Ramos (cell line): ENCODE measurements at regions not wholly inside any gene's neighbourhood (a gene's known extent, or its start where the extent isn't known, plus 50 kb on each side); places are given as distances from the start of the nearest gene placed in this dataset.
"Not testable (repeated sequence)": the region's sequence is repeated elsewhere in the genome, so short reads cannot be mapped to it uniquely, and the experiment has no call there.

Experiments
- in situ Hi-C: fragments of 300-500 bp; cut with MboI; formaldehyde crosslinking; loops from one replicate; pipeline ENCODE4 v1.14.3; 2022; ENCODE audit warnings: low sequenced_read_pairs; ENCODE audit not compliant: unreplicated experiment

GRCh38 chr10:8403711-8404371, 349.4 kb downstream of the GATA3 start:
- in situ Hi-C loops, result no loop called here

GRCh38 chr10:8404721-8405120, 350.2 kb downstream of the GATA3 start:
- in situ Hi-C loops, result no loop called here

GRCh38 chr10:8405596-8405995, 351.1 kb downstream of the GATA3 start:
- in situ Hi-C loops, result no loop called here

GRCh38 chr10:8407501-8408021, 353.1 kb downstream of the GATA3 start:
- in situ Hi-C loops, result no loop called here

GRCh38 chr10:8410506-8410905, 356.0 kb downstream of the GATA3 start:
- in situ Hi-C loops, result no loop called here

- in situ Hi-C loops, result no loop called here
These were observed 358.1 kb downstream of the GATA3 start for GRCh38 chr10:8412541-8412940.

- in situ Hi-C loops, result not testable (repeated sequence)
These were observed 360.5 kb downstream of the GATA3 start for GRCh38 chr10:8415029-8415428.

- in situ Hi-C loops, result no loop called here
These were observed 361.8 kb downstream of the GATA3 start for GRCh38 chr10:8416192-8416701.

- in situ Hi-C loops, result no loop called here
These were observed 362.3 kb downstream of the GATA3 start for GRCh38 chr10:8416760-8417159.

- in situ Hi-C loops, result no loop called here
These were observed 363.1 kb downstream of the GATA3 start for GRCh38 chr10:8417631-8418030.

GRCh38 chr10:8418631-8419030, 364.1 kb downstream of the GATA3 start:
- in situ Hi-C loops, result no loop called here

GRCh38 chr10:8420182-8420581, 365.7 kb downstream of the GATA3 start:
- in situ Hi-C loops, result no loop called here

GRCh38 chr10:8424555-8425211, 370.2 kb downstream of the GATA3 start:
- in situ Hi-C loops, result no loop called here

- in situ Hi-C loops, result no loop called here
These were observed 374.2 kb downstream of the GATA3 start for GRCh38 chr10:8428654-8429053.

- in situ Hi-C loops, result no loop called here
These were observed 375.8 kb downstream of the GATA3 start for GRCh38 chr10:8430321-8430720.

GRCh38 chr10:8431511-8431910, 377.0 kb downstream of the GATA3 start:
- in situ Hi-C loops, result no loop called here

- in situ Hi-C loops, result no loop called here
These were observed 380.9 kb downstream of the GATA3 start for GRCh38 chr10:8435186-8436055.

- in situ Hi-C loops, result no loop called here
These were observed 383.4 kb downstream of the GATA3 start for GRCh38 chr10:8437896-8438295.

- in situ Hi-C loops, result no loop called here
These were observed 384.1 kb downstream of the GATA3 start for GRCh38 chr10:8438603-8439002.

- in situ Hi-C loops, result no loop called here
These were observed 384.6 kb downstream of the GATA3 start for GRCh38 chr10:8439040-8439439.

GRCh38 chr10:8444630-8445029, 390.1 kb downstream of the GATA3 start:
- in situ Hi-C loops, result no loop called here
